ENCODE measurements at regions not wholly inside any gene's neighbourhood (a gene's known extent, or its start where the extent isn't known, plus 50 kb on each side); places are given as distances from the start of the nearest gene placed in this dataset.

- TF ChIP-seq EZH2phosphoT487 (IDR thresholded peaks at IDR 0.05; ENCODE audit: insufficient read depth, low read depth) = no peak
- TF ChIP-seq EZH2 (IDR thresholded peaks at IDR 0.05; ENCODE audit: insufficient read depth, poor library complexity, severe bottlenecking) = no peak
Measured at GRCh38 chr16:26717826-26718225, 348.9 kb upstream of the C16orf82 start.
